Right atrium auricular region (tissue), 2 donors: ENCODE measurements at regions not wholly inside any gene's neighbourhood (a gene's known extent, or its start where the extent isn't known, plus 50 kb on each side); places are given as distances from the start of the nearest gene placed in this dataset.

Source experiments
- DNase-seq: peaks from one replicate; pipeline ENCODE4 v3.0.0-alpha.2; 2019; ENCODE audit warnings: low spot score
- H3K27ac ChIP-seq, 2 donors: fragments of 200-600 bp; sonication (generic); 1 replicate in 1 of 2; 2 replicates in 1 of 2; pipeline ENCODE4 v1.5.1; 2016 to 2019
- H3K27me3 ChIP-seq, 2 donors: fragments of 200-600 bp; sonication (generic); one replicate each; pipeline versions ENCODE4 v1.5.1 to v1.6.0; 2017 to 2019
- H3K36me3 ChIP-seq: fragments of 200-600 bp; sonication (generic); one replicate; pipeline ENCODE4 v1.5.1; 2016
- H3K4me1 ChIP-seq, 2 donors: fragments of 200-600 bp; sonication (generic); one replicate each; pipeline versions ENCODE4 v1.5.1 to v1.6.0; 2017 to 2019
- H3K4me3 ChIP-seq, 2 donors: fragments of 200-600 bp; sonication (generic); 1 replicate in 1 of 2; 2 replicates in 1 of 2; pipeline ENCODE4 v1.5.1; 2017 to 2019; ENCODE audit warnings: mild to moderate bottlenecking in 1 of 2, moderate library complexity in 1 of 2
- H3K9me3 ChIP-seq, 2 donors: fragments of 200-600 bp; sonication (generic); one replicate each; pipeline ENCODE4 v1.5.1; 2019
- TF ChIP-seq, protein P1 (sequence below), 2 donors: fragments of 200-600 bp; sonication (generic); IDR thresholded peaks; one replicate each; pipeline ENCODE4 v1.5.1; 2019; ENCODE audit warnings: antibody characterized with exemption in 2 of 2

DNA sequence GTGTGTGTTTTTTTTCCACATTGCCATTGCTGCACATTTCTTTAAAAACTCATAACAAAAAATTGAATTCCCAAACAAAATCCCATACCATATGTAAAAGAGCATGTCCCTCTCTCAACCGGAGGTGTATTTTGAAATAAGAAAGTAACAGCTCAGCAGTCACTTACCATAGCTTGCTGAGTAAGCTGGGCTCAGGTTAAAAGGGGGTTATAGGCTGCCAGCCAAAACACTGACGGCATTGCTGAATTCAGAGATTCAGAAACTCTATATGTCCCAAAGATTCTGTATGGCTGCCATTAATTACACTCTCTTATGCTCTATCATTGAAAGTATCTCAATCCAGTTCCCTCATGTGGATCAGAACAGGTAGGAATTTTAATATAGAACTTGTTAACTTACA is 276.0 kb downstream of the FOXG1 start:
- H3K27me3 ChIP-seq: no peaks in the 10 kb centered on the region
- no peak overlapping the region for H3K4me3 ChIP-seq

DNA sequence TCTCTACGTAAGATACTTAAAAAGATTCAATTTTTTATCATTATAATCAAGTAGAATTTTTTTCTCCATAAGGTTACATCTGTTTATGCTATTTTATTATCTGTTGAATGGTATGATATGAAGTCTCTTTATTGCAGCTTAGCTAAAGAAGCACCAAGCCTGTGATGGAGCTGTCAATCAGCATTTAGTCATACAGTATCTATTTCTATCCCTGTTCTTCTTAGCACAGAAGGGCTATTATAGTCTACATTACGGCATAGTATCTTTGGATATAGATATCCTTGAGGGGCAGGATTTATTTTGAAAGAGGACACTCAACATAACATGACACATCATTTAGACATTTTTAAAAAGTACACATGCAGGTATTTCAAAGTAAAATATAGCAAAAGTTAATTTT is 277.1 kb downstream of the FOXG1 start:
- no peaks in the 10 kb centered on the region for H3K27me3 ChIP-seq
- H3K36me3 ChIP-seq: no peaks in the 10 kb centered on the region
- H3K4me3 ChIP-seq: no peak overlapping the region
- no peak for DNase-seq
- no peaks in the 10 kb centered on the region for H3K4me1 ChIP-seq
- TF ChIP-seq, protein P1, sequence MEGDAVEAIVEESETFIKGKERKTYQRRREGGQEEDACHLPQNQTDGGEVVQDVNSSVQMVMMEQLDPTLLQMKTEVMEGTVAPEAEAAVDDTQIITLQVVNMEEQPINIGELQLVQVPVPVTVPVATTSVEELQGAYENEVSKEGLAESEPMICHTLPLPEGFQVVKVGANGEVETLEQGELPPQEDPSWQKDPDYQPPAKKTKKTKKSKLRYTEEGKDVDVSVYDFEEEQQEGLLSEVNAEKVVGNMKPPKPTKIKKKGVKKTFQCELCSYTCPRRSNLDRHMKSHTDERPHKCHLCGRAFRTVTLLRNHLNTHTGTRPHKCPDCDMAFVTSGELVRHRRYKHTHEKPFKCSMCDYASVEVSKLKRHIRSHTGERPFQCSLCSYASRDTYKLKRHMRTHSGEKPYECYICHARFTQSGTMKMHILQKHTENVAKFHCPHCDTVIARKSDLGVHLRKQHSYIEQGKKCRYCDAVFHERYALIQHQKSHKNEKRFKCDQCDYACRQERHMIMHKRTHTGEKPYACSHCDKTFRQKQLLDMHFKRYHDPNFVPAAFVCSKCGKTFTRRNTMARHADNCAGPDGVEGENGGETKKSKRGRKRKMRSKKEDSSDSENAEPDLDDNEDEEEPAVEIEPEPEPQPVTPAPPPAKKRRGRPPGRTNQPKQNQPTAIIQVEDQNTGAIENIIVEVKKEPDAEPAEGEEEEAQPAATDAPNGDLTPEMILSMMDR (IDR thresholded peaks at IDR 0.05): no peak
- no peaks in the 10 kb centered on the region for H3K9me3 ChIP-seq
- H3K27ac ChIP-seq: no peak overlapping the region

More for the DNA sequence above, 276.0 kb downstream of the FOXG1 start:
- DNase-seq: no peak
- Histone ChIP-seq H3K4me1 (no peaks in the 10 kb centered on the region), H3K36me3 (no peaks in the 10 kb centered on the region), H3K9me3 (no peaks in the 10 kb centered on the region), H3K27ac (no peak overlapping the region)
- TF ChIP-seq, protein P1 (IDR thresholded peaks at IDR 0.05): no peak

DNA sequence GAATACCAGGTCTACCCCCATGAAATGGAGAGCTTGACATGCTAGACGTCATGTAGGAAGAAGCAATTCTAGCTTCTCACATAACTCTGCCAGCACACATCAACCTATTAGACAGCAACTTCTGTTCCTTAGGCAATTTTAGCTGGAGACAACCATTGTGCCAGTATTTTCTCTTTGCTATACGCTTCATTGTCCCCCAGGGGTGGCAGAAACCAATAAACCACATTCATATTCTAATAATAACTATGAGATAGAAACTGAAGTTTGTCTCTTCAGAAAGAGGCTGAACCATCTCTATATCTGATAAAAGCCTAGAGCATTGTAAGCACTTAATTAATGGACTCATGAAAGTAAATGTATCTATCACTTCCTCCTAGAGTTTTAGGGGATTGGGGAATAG is 278.6 kb downstream of the FOXG1 start:
- Histone ChIP-seq H3K4me3 (no peak overlapping the region), H3K36me3 (no peaks in the 10 kb centered on the region), H3K4me1 (no peaks in the 10 kb centered on the region), H3K27me3 (no peaks in the 10 kb centered on the region), H3K9me3 (no peaks in the 10 kb centered on the region), H3K27ac (no peak overlapping the region)
- TF ChIP-seq, protein P1 (IDR thresholded peaks at IDR 0.05): no peak
- DNase-seq: no peak

DNA sequence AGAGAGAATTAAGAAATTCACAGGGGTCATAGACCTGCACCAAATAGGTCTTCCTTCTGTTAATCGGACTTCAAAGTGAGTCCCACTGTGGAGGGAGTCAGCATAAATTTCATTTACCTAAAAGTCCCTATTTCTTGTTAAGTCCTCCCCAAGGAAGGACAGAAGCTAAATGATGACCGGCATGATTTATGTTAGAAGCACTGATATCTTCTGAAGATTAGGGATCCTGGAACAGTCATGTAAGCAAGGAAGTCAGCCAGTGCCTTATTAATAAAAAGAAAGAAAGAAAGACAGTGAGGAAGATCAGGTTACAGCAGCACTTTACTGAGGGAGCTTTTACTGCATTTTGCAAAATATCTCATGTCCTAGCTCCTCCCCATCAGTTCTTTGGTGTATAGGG is 287.5 kb downstream of the FOXG1 start:
- Histone ChIP-seq H3K27ac (no peak overlapping the region), H3K4me1 (no peaks in the 10 kb centered on the region), H3K4me3 (no peak overlapping the region), H3K9me3 (peaks cover 0 to 7% of the 10 kb centered on the region in 2 donors), H3K27me3 (no peaks in the 10 kb centered on the region), H3K36me3 (no peaks in the 10 kb centered on the region)
- DNase-seq: no peak
- TF ChIP-seq, protein P1 (IDR thresholded peaks at IDR 0.05): no peak

DNA sequence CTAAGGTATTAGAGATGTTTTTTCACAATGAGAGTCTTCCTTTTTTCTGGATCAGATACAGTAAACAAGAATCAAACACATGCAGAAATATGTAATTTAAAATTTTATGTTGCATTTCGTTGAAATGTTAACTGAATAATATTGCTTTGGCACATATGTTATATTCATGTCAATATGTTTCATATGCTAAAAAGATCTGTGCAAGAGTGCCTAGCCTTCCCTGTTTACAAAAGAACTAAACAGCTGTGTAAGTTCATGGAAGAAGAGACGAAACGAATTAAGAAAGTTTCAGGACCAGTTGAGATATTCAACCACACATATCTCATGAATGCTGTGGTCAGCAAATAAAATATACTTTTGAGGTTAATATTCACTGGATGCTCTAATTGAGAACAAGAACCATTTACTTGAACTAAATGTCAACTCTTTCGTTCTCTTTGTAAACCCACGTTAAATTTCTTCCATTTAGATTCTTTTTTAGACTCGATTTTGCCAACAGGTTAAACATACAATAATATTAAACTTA is 289.5 kb downstream of the FOXG1 start:
- H3K4me3 ChIP-seq: no peak overlapping the region
- no peaks in the 10 kb centered on the region for H3K27me3 ChIP-seq
- H3K4me1 ChIP-seq: no peaks in the 10 kb centered on the region
- H3K36me3 ChIP-seq: no peaks in the 10 kb centered on the region
- no peak for DNase-seq
- peaks cover 0 to 7% of the 10 kb centered on the region in 2 donors for H3K9me3 ChIP-seq
- H3K27ac ChIP-seq: no peak overlapping the region
- TF ChIP-seq, protein P1 (IDR thresholded peaks at IDR 0.05): no peak

DNA sequence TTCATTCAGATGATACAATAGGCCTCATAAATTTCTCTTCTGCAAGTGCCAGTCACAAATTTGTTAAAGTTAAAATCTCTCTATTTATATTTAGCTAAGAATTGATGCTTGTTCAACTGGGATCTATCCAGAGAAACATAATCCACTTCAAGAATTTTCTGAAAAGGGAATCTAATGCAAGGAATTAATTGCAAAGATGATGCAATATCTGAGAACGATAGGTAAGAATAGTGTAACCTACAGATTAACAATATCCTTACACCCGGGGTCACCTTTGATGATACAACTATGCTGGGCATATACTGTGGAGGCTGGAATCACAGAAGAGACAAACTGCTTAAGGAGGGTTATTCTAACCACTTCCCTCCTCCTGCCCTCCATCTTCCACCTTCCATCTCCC is 295.1 kb downstream of the FOXG1 start:
- TF ChIP-seq, protein P1 (IDR thresholded peaks at IDR 0.05): no peak
- H3K36me3 ChIP-seq: no peaks in the 10 kb centered on the region
- DNase-seq: no peak
- no peak overlapping the region for H3K4me3 ChIP-seq
- H3K9me3 ChIP-seq: peaks cover 0 to 2% of the 10 kb centered on the region in 2 donors
- no peaks in the 10 kb centered on the region for H3K4me1 ChIP-seq
- no peak overlapping the region for H3K27ac ChIP-seq
- no peaks in the 10 kb centered on the region for H3K27me3 ChIP-seq
